NCI-H2196 (cell line): ENCODE measurements at regions not wholly inside any gene's neighbourhood (a gene's known extent, or its start where the extent isn't known, plus 50 kb on each side); places are given as distances from the start of the nearest gene placed in this dataset.

Experiments used
- DNase-seq: peaks from one replicate; lab custom pipeline; 2025; ENCODE audit not compliant: unreplicated experiment; lab: John Stamatoyannopoulos, UW

GRCh38 chr13:95445131-95445530 is 107.4 kb upstream of the CLDN10 start:
- no peak for DNase-seq

- no peak for DNase-seq
Measured at GRCh38 chr13:95447814-95448213, 104.7 kb upstream of the CLDN10 start.

- no peak for DNase-seq
Measured at GRCh38 chr13:95451656-95452055, 100.9 kb upstream of the CLDN10 start.

GRCh38 chr13:95452375-95452774 is 100.1 kb upstream of the CLDN10 start:
- no peak for DNase-seq

- DNase-seq = no peak
Measured at GRCh38 chr13:95455782-95456181, 96.7 kb upstream of the CLDN10 start.

- no peak for DNase-seq
Measured at GRCh38 chr13:95456815-95457214, 95.7 kb upstream of the CLDN10 start.

GRCh38 chr13:95457294-95457693 is 95.2 kb upstream of the CLDN10 start:
- no peak for DNase-seq

- no peak for DNase-seq
Measured at GRCh38 chr13:95462801-95463200, 89.7 kb upstream of the CLDN10 start.

GRCh38 chr13:95463531-95463930 is 89.0 kb upstream of the CLDN10 start:
- no peak for DNase-seq

- no peak for DNase-seq
Measured at GRCh38 chr13:95470574-95471366, 81.8 kb upstream of the CLDN10 start.

GRCh38 chr13:95471960-95472359 is 80.6 kb upstream of the CLDN10 start:
- no peak for DNase-seq

GRCh38 chr13:95474992-95475391 is 77.5 kb upstream of the CLDN10 start:
- DNase-seq = no peak

- no peak for DNase-seq
Measured at GRCh38 chr13:95477187-95477586, 75.3 kb upstream of the CLDN10 start.

- no peak for DNase-seq
Measured at GRCh38 chr13:95479731-95480130, 72.8 kb upstream of the CLDN10 start.

- DNase-seq = no peak
Measured at GRCh38 chr13:95480131-95480545, 72.4 kb upstream of the CLDN10 start.

- no peak for DNase-seq
Measured at GRCh38 chr13:95480791-95481780, 71.4 kb upstream of the CLDN10 start.

- no peak for DNase-seq
Measured at GRCh38 chr13:95484052-95484451, 68.5 kb upstream of the CLDN10 start.

GRCh38 chr13:95485045-95485517 is 67.4 kb upstream of the CLDN10 start:
- no peak for DNase-seq

- DNase-seq = no peak
Measured at GRCh38 chr13:95485518-95486144, 66.9 kb upstream of the CLDN10 start.

GRCh38 chr13:95492044-95492801 is 60.3 kb upstream of the CLDN10 start:
- no peak for DNase-seq
